H4 (cell line): ENCODE measurements at regions not wholly inside any gene's neighbourhood (a gene's known extent, or its start where the extent isn't known, plus 50 kb on each side); places are given as distances from the start of the nearest gene placed in this dataset.
"Not testable (repeated sequence)": the region's sequence is repeated elsewhere in the genome, so short reads cannot be mapped to it uniquely, and the experiment has no call there.

Experiments
- DNase-seq: peaks from one replicate; pipeline ENCODE4 v3.0.0-alpha.2; 2015; ENCODE audit warnings: low spot score

DNA sequence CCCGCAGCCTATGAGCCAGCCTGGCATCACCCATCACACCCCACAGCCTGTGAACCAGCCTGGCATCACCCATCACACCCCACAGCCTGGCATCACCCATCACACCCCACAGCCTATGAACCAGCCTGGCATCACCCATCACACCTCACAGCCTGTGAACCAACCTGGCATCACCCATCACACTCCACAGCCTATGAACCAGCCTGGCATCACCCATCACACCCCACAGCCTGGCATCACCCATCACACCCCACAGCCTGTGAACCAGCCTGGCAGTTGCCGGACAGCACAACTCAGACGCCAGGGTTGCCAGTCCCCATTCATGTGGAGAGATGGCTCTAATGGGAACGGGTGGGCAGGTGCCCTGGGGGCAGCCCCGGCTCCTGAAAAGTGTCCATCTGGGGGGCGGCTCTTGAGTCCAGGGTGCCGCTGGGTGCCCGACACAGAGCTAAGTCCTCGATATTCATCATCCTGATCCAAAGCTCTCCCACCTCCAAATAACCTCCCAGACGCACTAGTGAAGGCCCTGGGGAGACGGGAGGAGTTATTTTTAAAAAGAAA is 116.9 kb upstream of the AFDN start:
- DNase-seq = not testable (repeated sequence)

GRCh38 chr6:167710363-167710920 is 116.3 kb upstream of the AFDN start:
- no peak for DNase-seq

GRCh38 chr6:167711211-167711610 is 115.5 kb upstream of the AFDN start:
- DNase-seq = no peak

DNA sequence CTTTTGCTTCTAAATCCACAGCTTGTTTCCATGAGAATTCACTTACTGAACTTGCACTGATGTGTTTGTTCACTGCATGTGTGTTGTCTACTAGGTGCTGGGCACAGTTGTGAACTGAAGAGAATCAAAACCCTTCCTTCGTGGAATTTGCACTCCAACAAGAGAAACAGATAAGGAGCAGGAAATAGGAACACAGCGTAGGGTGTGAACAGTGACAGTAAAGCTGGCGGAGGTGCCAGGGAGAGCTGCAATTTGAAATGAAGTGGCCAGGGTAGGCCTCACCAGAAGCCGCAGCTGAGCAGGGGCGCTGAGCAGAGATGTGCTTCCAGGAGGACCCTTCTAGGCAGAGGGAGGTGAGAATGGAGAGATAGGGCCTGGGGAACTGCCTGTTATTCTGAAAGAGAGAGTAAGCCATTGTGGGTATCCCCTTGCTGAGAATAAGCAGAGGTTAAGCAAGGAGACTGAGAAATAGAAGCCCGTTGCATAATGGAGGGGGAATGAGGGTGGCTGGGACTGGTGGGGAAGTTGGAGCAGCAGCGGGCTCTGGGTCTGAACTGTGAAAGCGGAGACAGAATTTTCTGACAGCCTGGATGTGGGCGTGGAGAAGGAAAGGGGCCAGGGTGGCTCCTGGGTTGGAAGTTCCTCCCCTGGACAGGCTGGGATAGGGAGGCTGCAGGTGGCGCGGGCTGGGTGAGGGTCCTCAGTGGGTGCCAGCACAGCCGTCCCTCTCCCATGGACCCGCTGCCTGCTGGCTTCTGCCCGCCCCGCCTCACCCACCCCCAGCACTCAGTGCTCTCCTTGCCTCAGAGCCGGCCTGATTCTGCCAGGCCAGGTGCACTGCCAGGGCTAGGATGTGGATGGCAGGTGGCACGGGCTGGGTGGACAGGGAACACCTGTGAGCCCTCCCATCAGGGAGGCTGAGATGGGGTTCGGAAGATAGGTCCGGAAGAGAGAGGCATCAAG is 114.7 kb upstream of the AFDN start:
- DNase-seq = no peak

GRCh38 chr6:167712731-167713475 is 113.8 kb upstream of the AFDN start:
- DNase-seq = no peak

DNA sequence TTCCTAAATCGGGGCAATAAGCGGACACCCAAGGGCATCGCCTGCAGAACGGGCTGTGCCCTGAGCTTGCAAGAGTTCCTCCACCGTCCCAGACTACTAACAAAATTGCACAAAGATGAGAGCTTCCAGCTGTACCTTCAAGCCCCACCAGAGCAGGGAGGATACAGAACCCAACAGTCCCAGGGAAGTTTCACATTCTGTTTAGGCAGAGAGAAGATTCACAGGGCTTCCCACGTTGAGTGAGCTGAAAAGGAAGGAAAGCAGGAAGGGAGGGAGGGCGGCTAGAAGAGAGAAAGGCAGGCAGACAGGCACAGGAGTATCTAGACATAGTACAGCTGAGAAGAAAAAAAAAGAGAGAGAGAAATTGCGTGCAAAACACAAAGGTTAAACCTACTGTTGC is 112.6 kb upstream of the AFDN start:
- no peak for DNase-seq

GRCh38 chr6:167717455-167717854 is 109.3 kb upstream of the AFDN start:
- DNase-seq = no peak

DNA sequence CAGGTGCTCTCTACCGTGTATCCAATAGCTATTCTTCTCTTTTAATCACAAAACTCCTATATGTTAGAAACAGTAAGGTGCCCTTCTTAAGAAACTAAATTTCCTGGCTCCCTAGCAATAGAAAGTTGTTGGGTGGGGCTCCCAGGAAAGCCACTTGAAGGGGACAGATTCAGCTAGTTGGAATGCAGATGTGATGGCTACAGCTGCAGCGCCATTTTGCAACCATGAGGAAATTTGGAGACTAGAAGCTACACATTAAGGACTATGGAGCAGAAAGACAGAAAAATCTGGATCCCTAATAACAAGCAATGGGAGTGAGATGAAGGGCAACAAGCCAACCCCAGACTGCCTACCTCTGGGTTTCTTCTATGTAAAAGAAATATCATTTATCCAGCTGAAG is 108.8 kb upstream of the AFDN start:
- no peak for DNase-seq

DNA sequence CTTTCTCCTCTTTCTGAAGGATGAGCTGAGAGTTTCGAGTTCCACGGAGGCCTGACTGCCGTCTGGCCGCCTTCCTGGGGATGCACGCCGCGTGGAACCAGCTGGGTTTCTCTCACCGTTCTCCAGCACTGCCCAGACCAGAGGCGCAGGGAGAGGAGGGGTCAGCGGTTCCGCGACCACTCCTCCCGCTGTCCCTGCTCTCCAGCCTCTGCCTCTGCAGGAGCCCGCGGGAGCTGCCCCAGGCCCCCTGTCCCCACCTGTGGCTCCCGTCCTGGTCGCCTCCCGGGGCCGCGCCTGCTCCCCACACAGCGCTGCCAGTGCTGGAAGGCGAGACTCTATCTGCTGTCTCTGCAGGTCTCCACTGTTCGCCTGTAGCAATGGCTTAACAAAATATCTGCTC is 106.8 kb upstream of the AFDN start:
- no peak for DNase-seq

GRCh38 chr6:167720456-167721285 is 106.0 kb upstream of the AFDN start:
- DNase-seq = no peak

DNA sequence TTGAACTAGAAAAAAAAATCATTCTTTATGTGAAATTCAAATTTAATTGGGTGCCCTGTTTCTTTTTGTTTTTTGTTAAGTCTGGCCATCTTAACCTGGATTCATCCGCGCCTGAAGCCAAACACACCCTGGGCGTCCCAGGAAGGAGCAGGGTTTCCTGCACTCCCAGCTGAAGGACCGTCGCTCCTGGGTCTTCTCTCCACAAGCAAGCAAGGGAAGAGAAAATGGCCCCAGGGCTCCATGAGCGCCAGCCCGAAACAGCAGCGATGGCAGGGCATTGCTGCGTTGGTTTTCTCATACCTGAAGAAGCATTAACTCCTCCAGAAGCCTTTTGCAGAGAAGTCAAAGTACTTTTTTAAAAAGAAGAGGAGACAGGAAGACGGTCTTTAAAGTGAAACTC is 105.4 kb upstream of the AFDN start:
- no peak for DNase-seq

- no peak for DNase-seq
Measured at GRCh38 chr6:167722634-167723309, 103.9 kb upstream of the AFDN start.

DNA sequence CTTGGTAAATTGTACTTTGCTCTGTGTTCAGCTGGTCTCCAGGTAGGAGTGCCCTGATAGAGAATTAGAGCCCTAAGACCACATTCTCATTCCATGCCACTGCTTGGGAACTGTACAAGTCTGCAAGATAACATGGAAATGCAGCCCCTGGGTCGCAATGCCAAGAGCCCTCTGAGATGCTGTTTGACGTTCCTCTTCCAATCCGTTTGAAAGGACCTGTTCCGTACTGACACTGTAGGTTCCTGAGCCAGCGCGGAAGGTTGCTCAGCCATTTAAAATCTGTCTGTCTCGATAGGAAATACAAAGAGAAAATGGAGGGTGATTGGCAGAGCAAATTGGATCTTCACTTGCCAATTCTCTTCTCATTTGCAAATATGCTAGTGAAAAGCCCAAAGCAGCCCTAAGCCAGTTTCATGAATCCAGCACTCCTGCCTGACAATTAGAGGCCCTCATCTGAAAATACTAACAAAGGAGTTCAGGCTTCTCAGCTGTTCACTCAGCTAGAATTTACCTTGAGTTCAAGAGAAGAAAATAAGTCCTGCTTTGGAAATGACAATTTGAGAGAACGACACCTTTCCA is 100.6 kb upstream of the AFDN start:
- no peak for DNase-seq

- no peak for DNase-seq
Measured at GRCh38 chr6:167730441-167730840, 96.3 kb upstream of the AFDN start.

DNA sequence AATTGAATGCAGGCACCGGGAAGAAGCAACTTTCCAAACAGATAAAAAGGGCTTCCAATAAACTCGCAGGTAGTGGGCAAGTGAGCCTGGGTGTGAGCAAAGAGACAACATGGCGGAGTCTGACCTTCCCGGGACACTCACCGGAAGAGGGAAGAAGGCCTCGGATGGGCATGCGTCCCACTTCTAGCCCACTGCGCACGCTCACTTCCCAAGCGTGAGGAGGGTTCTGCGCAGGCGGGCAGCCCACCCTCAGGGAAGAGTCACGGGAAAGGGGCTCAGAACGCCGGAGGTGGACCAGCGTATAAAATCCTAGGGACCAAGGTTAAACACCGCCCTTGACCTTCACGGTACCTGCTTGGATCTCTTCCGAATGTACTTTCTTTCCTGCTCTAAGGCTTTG is 95.5 kb upstream of the AFDN start:
- no peak for DNase-seq

DNA sequence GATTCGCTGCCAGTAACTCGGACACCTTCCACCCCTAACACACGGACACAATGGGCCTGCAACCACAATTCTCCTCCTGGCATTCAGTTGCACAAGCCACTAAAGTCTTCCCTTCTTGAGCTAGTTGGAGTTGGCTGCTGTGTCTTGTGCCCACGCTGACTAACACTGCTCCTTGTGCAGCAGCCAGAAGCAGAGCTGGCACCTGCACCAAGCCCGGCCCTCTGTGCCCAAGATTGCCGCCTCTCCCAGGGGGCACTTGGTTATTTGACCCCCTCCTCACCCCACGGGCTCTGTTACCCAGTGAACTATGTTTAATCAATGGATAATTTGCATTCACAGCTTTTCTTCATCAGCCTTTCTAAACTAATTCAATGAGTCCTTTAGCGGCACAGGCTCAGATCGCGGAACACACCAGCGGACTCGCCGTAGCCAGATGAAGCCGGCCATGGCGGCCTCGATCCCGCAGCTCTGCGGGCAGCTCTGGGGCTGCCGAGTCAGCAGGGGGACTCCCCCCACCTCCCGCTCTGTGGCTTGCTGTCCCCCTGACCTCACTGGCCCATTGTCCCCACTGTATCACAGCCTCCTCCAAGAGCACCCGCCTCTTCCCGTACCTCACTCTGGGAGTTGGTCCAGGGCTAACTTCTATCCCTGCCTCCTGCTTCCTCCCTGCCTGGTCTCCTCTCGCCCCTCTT is 94.8 kb upstream of the AFDN start:
- DNase-seq = no peak

- peak; percentile 33 for DNase-seq
Measured at GRCh38 chr6:167733740-167734661, 92.7 kb upstream of the AFDN start.

- no peak for DNase-seq
Measured at GRCh38 chr6:167734662-167735083, 92.0 kb upstream of the AFDN start.
